IMR-90 (cell line): ENCODE measurements at regions not wholly inside any gene's neighbourhood (a gene's known extent, or its start where the extent isn't known, plus 50 kb on each side); places are given as distances from the start of the nearest gene placed in this dataset.
"Not testable (repeated sequence)": the region's sequence is repeated elsewhere in the genome, so short reads cannot be mapped to it uniquely, and the experiment has no call there.

Experiments used
- ATAC-seq: fragments of 200-7000 bp; cut with Tn5 transposase; 2 replicates; pipeline ENCODE4 v1.9.1; 2020; ENCODE audit warnings: low read depth, mild to moderate bottlenecking, moderate library complexity
- BruUV-seq: library from RNA; stranded (reverse); fragments of 400-500 nt; replicated peaks from 2 replicates; lab custom pipeline; 2021; lab: Mats Ljungman, UMichigan
- CTCF ChIA-PET: fragments of 300-600 bp; formaldehyde crosslinking; extraction: SDS; loops from one replicate; lab custom pipeline; 2021; ENCODE audit warnings: antibody characterized with exemption; lab: Yijun Ruan, JAX
- POLR2A ChIA-PET: fragments of 300-600 bp; sonication (Branson Sonifier 250); formaldehyde crosslinking; loops from one replicate; lab custom pipeline; 2022; ENCODE audit warnings: antibody characterized with exemption; ENCODE audit not compliant: unreplicated experiment; lab: Charles Lee
- DNase-seq: peaks from one replicate; pipeline ENCODE4 v3.0.0; 2013
- H2AFZ ChIP-seq: replicated peaks from 2 replicates; pipeline ENCODE3; 2013; ENCODE audit warnings: low read length, mild to moderate bottlenecking; ENCODE audit not compliant: poor library complexity
- H2AK5ac ChIP-seq: 2 replicates; pipeline ENCODE4 v1.6.1; 2013; ENCODE audit warnings: low read depth, low read length, inconsistent platforms
- H2AK9ac ChIP-seq: replicated peaks from 2 replicates; pipeline ENCODE3; 2013; ENCODE audit warnings: mild to moderate bottlenecking, low read depth, low read length, moderate library complexity; ENCODE audit not compliant: poor library complexity
- H2BK120ac ChIP-seq: 2 replicates; pipeline ENCODE4 v1.6.1; 2013; ENCODE audit warnings: low read depth, low read length, inconsistent platforms
- H2BK15ac ChIP-seq: 3 replicates; pipeline ENCODE4 v1.6.1; 2013; ENCODE audit warnings: low read depth, low read length, inconsistent platforms
- H2BK20ac ChIP-seq: 2 replicates; pipeline ENCODE4 v1.6.1; 2013; ENCODE audit warnings: low read depth, mild to moderate bottlenecking, inconsistent platforms, low read length, moderate library complexity
- H2BK5ac ChIP-seq: 2 replicates; pipeline ENCODE4 v1.6.1; 2013; ENCODE audit warnings: mild to moderate bottlenecking, low read depth, low read length, inconsistent platforms; ENCODE audit not compliant: poor library complexity, severe bottlenecking
- H3K14ac ChIP-seq: replicated peaks from 2 replicates; pipeline ENCODE4 v1.6.1; 2013; ENCODE audit warnings: low read depth, low read length, inconsistent platforms
- H3K18ac ChIP-seq: 2 replicates; pipeline ENCODE4 v1.6.1; 2013; ENCODE audit warnings: low read depth, low read length, control low read depth
- H3K23ac ChIP-seq: 2 replicates; pipeline ENCODE4 v1.6.1; 2013; ENCODE audit warnings: low read depth, low read length, inconsistent platforms
- H3K27ac ChIP-seq: 2 replicates; pipeline ENCODE4 v1.5.1; 2013; ENCODE audit warnings: mild to moderate bottlenecking, control low read depth, low read length; ENCODE audit not compliant: insufficient read depth
- H3K27me3 ChIP-seq: 2 replicates; pipeline ENCODE4 v1.6.1; 2013; ENCODE audit warnings: low read length; ENCODE audit not compliant: control insufficient read depth, insufficient read depth
- H3K36me3 ChIP-seq: 2 replicates; pipeline ENCODE4 v1.6.1; 2013; ENCODE audit warnings: low read length, mixed read lengths; ENCODE audit not compliant: control insufficient read depth, insufficient read depth
- H3K4ac ChIP-seq: 2 replicates; pipeline ENCODE4 v1.6.1; 2013; ENCODE audit warnings: low read depth, low read length, inconsistent platforms
- H3K4me1 ChIP-seq: 2 replicates; pipeline ENCODE4 v1.6.1; 2013; ENCODE audit warnings: low read length, mixed read lengths; ENCODE audit not compliant: control insufficient read depth, insufficient read depth
- H3K4me2 ChIP-seq: 2 replicates; pipeline ENCODE4 v1.6.1; 2013; ENCODE audit warnings: low read depth, mild to moderate bottlenecking, control low read depth, low read length, moderate library complexity
- H3K4me3 ChIP-seq: 2 replicates; pipeline ENCODE4 v1.5.1; 2013; ENCODE audit warnings: low read depth, mild to moderate bottlenecking, control low read depth, low read length, moderate library complexity; ENCODE audit not compliant: insufficient read depth
- H3K56ac ChIP-seq: 2 replicates; pipeline ENCODE4 v1.6.1; 2013; ENCODE audit warnings: low read length, inconsistent platforms; ENCODE audit not compliant: insufficient read depth; ENCODE audit errors: extremely low read depth
- H3K79me1 ChIP-seq, 2 experiments: 2 replicates each; pipeline ENCODE4 v1.6.1; 2013; ENCODE audit warnings: low read length in 2 of 2, inconsistent platforms in 1 of 2, low read depth in 1 of 2
- H3K9ac ChIP-seq: 2 replicates; pipeline ENCODE4 v1.6.1; 2013; ENCODE audit warnings: low read depth, low read length, control low read depth
- H3K9me1 ChIP-seq: 2 replicates; pipeline ENCODE4 v1.6.1; 2013; ENCODE audit warnings: low read length, inconsistent platforms; ENCODE audit not compliant: insufficient read depth
- H3K9me3 ChIP-seq: 2 replicates; pipeline ENCODE4 v1.6.1; 2013; ENCODE audit warnings: low read length; ENCODE audit not compliant: control insufficient read depth, insufficient read depth
- H4K20me1 ChIP-seq: 2 replicates; pipeline ENCODE4 v1.6.1; 2013; ENCODE audit warnings: low read length, inconsistent platforms; ENCODE audit not compliant: insufficient read depth
- H4K5ac ChIP-seq: 2 replicates; pipeline ENCODE4 v1.6.1; 2013; ENCODE audit warnings: mild to moderate bottlenecking, low read depth, low read length, control low read depth
- H4K8ac ChIP-seq, 2 experiments: 2 replicates each; pipeline ENCODE4 v1.6.1; 2013; ENCODE audit warnings: low read depth in 2 of 2, low read length in 2 of 2, control low read depth in 1 of 2, inconsistent platforms in 1 of 2
- H4K91ac ChIP-seq: 2 replicates; pipeline ENCODE4 v1.6.1; 2013; ENCODE audit warnings: low read depth, low read length, inconsistent platforms; ENCODE audit not compliant: insufficient read depth
- CTCF ChIP-seq: conservative IDR thresholded peaks from 2 replicates; pipeline ENCODE4 v1.5.1; 2012; ENCODE audit warnings: mild to moderate bottlenecking, low read depth, low read length, improper control_type of control experiment
- WGBS, 2 experiments: methylation state at CpG; one replicate each; pipeline versions ENCODE4 v1.1.5 to v1.1.7; 2013; ENCODE audit warnings: missing lambda C conversion rate in 2 of 2; ENCODE audit not compliant: insufficient read length in 1 of 2; ENCODE audit errors: extremely low coverage in 2 of 2; 5-methylcytosine and 5-hydroxymethylcytosine counted together
- dilution Hi-C: fragments of 300-500 bp; cut with HindIII; formaldehyde crosslinking; loops from one replicate; pipeline ENCODE4 v1.14.3; 2018; ENCODE audit warnings: low sequenced_read_pairs; ENCODE audit not compliant: unreplicated experiment
- in situ Hi-C: fragments of 300-500 bp; cut with MboI; formaldehyde crosslinking; loops from 3 replicates; pipeline ENCODE4 v1.14.3; 2019; ENCODE audit warnings: low sequenced_read_pairs, inconsistent platforms, mixed read lengths
- intact Hi-C: fragments of 100-400 bp; cut with micrococcal nuclease; formaldehyde crosslinking; loops from 2 replicates; pipeline ENCODE4 v1.10.0; 2022

- dilution Hi-C loops (no loop called here), intact Hi-C loops (no loop called here), in situ Hi-C loops (no loop called here)
- no peak overlapping the region for H4K5ac ChIP-seq
- H2AK5ac ChIP-seq: no peak overlapping the region
- no peak overlapping the region for H2BK120ac ChIP-seq
- BruUV-seq: no TSS peak
- H3K27me3 ChIP-seq: no peaks in the 10 kb centered on the region
- H2BK15ac ChIP-seq: no peak overlapping the region
- H2BK5ac ChIP-seq: no peak overlapping the region
- no peak overlapping the region for H3K4ac ChIP-seq
- POLR2A ChIA-PET: no interaction called here
- DNase-seq (no peak), ATAC-seq (no peak)
- H3K4me3 ChIP-seq: no peak overlapping the region
- no peak for TF ChIP-seq CTCF
- peaks cover 50% of the 10 kb centered on the region for H3K9me3 ChIP-seq
- no peaks in the 10 kb centered on the region for H3K4me1 ChIP-seq
- no peaks in the 10 kb centered on the region for H3K79me1 ChIP-seq
- H2AK9ac ChIP-seq: no peak overlapping the region
- H2BK20ac ChIP-seq: no peak overlapping the region
- no peaks in the 10 kb centered on the region for H3K36me3 ChIP-seq
- no peak overlapping the region for H4K8ac ChIP-seq
- H3K9me1 ChIP-seq: no peaks in the 10 kb centered on the region
- H4K91ac ChIP-seq: no peak overlapping the region
- 46% methylated on average over 8 of the region's 8 CpGs; no CpG with 5 or more reads in 1 of the 2 experiments for WGBS, 2 experiments
- H3K18ac ChIP-seq: no peak overlapping the region
- H3K4me2 ChIP-seq: no peak overlapping the region
- H3K27ac ChIP-seq: no peak overlapping the region
- H3K56ac ChIP-seq: no peak overlapping the region
- no peak overlapping the region for H3K14ac ChIP-seq
- H2AFZ ChIP-seq: no peak overlapping the region
- CTCF ChIA-PET: no interaction called here
- no peaks in the 10 kb centered on the region for H4K20me1 ChIP-seq
- H3K23ac ChIP-seq: no peak overlapping the region
- H3K9ac ChIP-seq: no peak overlapping the region
Observed at GRCh38 chr9:40925149-40925548, 203.3 kb downstream of the FOXD4L6 start.

- H3K56ac ChIP-seq, H3K79me1 ChIP-seq, POLR2A ChIA-PET, H3K4me3 ChIP-seq, H2AK9ac ChIP-seq, H3K4me2 ChIP-seq, H2AK5ac ChIP-seq, H3K4me1 ChIP-seq, in situ Hi-C loops, BruUV-seq, DNase-seq, H3K36me3 ChIP-seq, H4K8ac ChIP-seq, H4K5ac ChIP-seq, H3K9me1 ChIP-seq, intact Hi-C loops, H2BK20ac ChIP-seq, dilution Hi-C loops, H4K91ac ChIP-seq, H3K27ac ChIP-seq, H3K4ac ChIP-seq, H3K14ac ChIP-seq, H4K20me1 ChIP-seq, ATAC-seq, H3K27me3 ChIP-seq, H2BK15ac ChIP-seq, H3K9ac ChIP-seq, H3K23ac ChIP-seq, H2BK5ac ChIP-seq, H3K18ac ChIP-seq, H2AFZ ChIP-seq, H2BK120ac ChIP-seq, CTCF ChIA-PET: not testable (repeated sequence)
- WGBS, 2 experiments: 73% methylated on average over 4 of the region's 5 CpGs; no CpG with 5 or more reads in 1 of the 2 experiments
- peaks cover 45% of the 10 kb centered on the region for H3K9me3 ChIP-seq
Observed at GRCh38 chr9:40916399-40916783, 212.1 kb downstream of the FOXD4L6 start.
